GM23248 (cell line): ENCODE measurements at regions not wholly inside any gene's neighbourhood (a gene's known extent, or its start where the extent isn't known, plus 50 kb on each side); places are given as distances from the start of the nearest gene placed in this dataset.

Experiments used
- EZH2 ChIP-seq: fragments of 200-600 bp; sonication (generic); IDR thresholded peaks from 2 replicates; pipeline ENCODE4 v1.6.1; 2018; ENCODE audit warnings: antibody characterized with exemption, mild to moderate bottlenecking; ENCODE audit not compliant: insufficient read depth, poor library complexity, severe bottlenecking
- EZH2phosphoT487 ChIP-seq: fragments of 200-600 bp; sonication (generic); IDR thresholded peaks from 2 replicates; pipeline ENCODE4 v1.6.1; 2018; ENCODE audit warnings: antibody characterized with exemption, moderate library complexity, mild to moderate bottlenecking, low read depth; ENCODE audit not compliant: insufficient read depth

- TF ChIP-seq EZH2 (no peak), EZH2phosphoT487 (no peak)
These were observed 52.6 kb upstream of the LRRC32 start for GRCh38 chr11:76723142-76723541.
